H1 (cell line): ENCODE measurements at regions not wholly inside any gene's neighbourhood (a gene's known extent, or its start where the extent isn't known, plus 50 kb on each side); places are given as distances from the start of the nearest gene placed in this dataset.

ENCODE experiments used
- CTCF ChIA-PET: fragments of 300-600 bp; sonication (Branson Sonifier 250); formaldehyde crosslinking; loops from one replicate; lab custom pipeline; 2021; ENCODE audit not compliant: partially characterized antibody; lab: Charles Lee
- POLR2A ChIA-PET: fragments of 300-600 bp; sonication (Branson Sonifier 250); formaldehyde crosslinking; loops from one replicate; lab custom pipeline; 2021; ENCODE audit warnings: inconsistent platforms; ENCODE audit not compliant: partially characterized antibody; lab: Charles Lee
- DNase-seq, 2 experiments: peaks; one replicate each; pipeline versions ENCODE4 v3.0.0 to v3.0.0-alpha.2; 2010 to 2022; ENCODE audit warnings: low spot score in 2 of 2, low read depth in 1 of 2, mixed read lengths in 1 of 2
- FAIRE-seq: peaks from 2 replicates; lab custom pipeline; 2011; peaks lifted over from hg19 to GRCh38; lab: Jason Lieb, UNC
- H2AFZ ChIP-seq: 2 replicates; pipeline ENCODE4 v1.8.1; 2012; ENCODE audit warnings: low read length, inconsistent platforms
- H2AK5ac ChIP-seq: 2 replicates; pipeline ENCODE4 v1.6.1; 2013; ENCODE audit warnings: low read depth, low read length
- H2BK120ac ChIP-seq: replicated peaks from 2 replicates; pipeline ENCODE3; 2013; ENCODE audit warnings: low read depth, low read length, inconsistent platforms
- H2BK12ac ChIP-seq: 2 replicates; pipeline ENCODE4 v1.6.1; 2013; ENCODE audit warnings: low read depth, low read length
- H2BK15ac ChIP-seq: 2 replicates; pipeline ENCODE4 v1.6.1; 2013; ENCODE audit warnings: low read length
- H2BK20ac ChIP-seq: 2 replicates; pipeline ENCODE4 v1.6.1; 2013; ENCODE audit warnings: low read length
- H2BK5ac ChIP-seq: 2 replicates; pipeline ENCODE4 v1.6.1; 2013; ENCODE audit warnings: low read depth, low read length
- H3K14ac ChIP-seq: 2 replicates; pipeline ENCODE4 v1.6.1; 2013; ENCODE audit warnings: inconsistent platforms; ENCODE audit not compliant: insufficient read length
- H3K18ac ChIP-seq: 2 replicates; pipeline ENCODE4 v1.6.1; 2013; ENCODE audit warnings: low read length; ENCODE audit errors: extremely low read depth
- H3K23ac ChIP-seq: 2 replicates; pipeline ENCODE4 v1.6.1; 2013; ENCODE audit warnings: inconsistent platforms; ENCODE audit not compliant: insufficient read length
- H3K23me2 ChIP-seq: 2 replicates; pipeline ENCODE4 v1.6.1; 2013; ENCODE audit warnings: low read depth, low read length
- H3K27ac ChIP-seq: 2 replicates; pipeline ENCODE4 v1.6.1; 2011; ENCODE audit warnings: low read depth, low read length, inconsistent platforms
- H3K27me3 ChIP-seq, 4 experiments: replicated peaks in 1 of 4; 1 replicate in 1 of 4; 2 replicates in 3 of 4; pipeline versions ENCODE4 v1.6.1 to v1.8.1; 2011 to 2013; ENCODE audit warnings: low read length in 3 of 4, mild to moderate bottlenecking in 3 of 4, inconsistent platforms in 2 of 4, mixed read lengths in 2 of 4, moderate library complexity in 1 of 4; ENCODE audit not compliant: control insufficient read depth in 3 of 4, insufficient read depth in 3 of 4; ENCODE audit errors: extremely low read depth in 1 of 4
- H3K36me3 ChIP-seq, 4 experiments: 2 replicates each; pipeline versions ENCODE4 v1.6.1 to v1.8.1; 2011 to 2013; ENCODE audit warnings: mild to moderate bottlenecking in 4 of 4, low read length in 3 of 4, moderate library complexity in 2 of 4, control low read depth in 1 of 4, inconsistent platforms in 1 of 4; ENCODE audit not compliant: insufficient read depth in 4 of 4, control insufficient read depth in 2 of 4
- H3K4ac ChIP-seq: replicated peaks from 2 replicates; pipeline ENCODE3; 2013; ENCODE audit warnings: low read length, low read depth, mixed read lengths, inconsistent platforms; ENCODE audit not compliant: insufficient read length
- H3K4me1 ChIP-seq, 4 experiments: replicated peaks in 1 of 4; 1 replicate in 1 of 4; 2 replicates in 3 of 4; pipeline versions ENCODE4 v1.6.1 to v1.8.1; 2011 to 2013; ENCODE audit warnings: low read length in 3 of 4, inconsistent platforms in 2 of 4, mixed read lengths in 1 of 4; ENCODE audit not compliant: insufficient read depth in 4 of 4, control insufficient read depth in 3 of 4
- H3K4me2 ChIP-seq, 2 experiments: 2 replicates each; pipeline versions ENCODE4 v1.6.1 to v1.8.1; 2011 to 2013; ENCODE audit warnings: low read depth in 2 of 2, low read length in 2 of 2, control low read depth in 1 of 2, inconsistent platforms in 1 of 2, mild to moderate bottlenecking in 1 of 2; ENCODE audit not compliant: insufficient read depth in 1 of 2
- H3K4me3 ChIP-seq, 4 experiments: fragments of 200-600, 300-600 bp in 1 of 4; sonication (generic), shearing (Covaris generic), sonication (Bioruptor Twin) in 1 of 4; 2 replicates each; pipeline versions ENCODE4 v1.5.1 to v1.8.1; 2011 to 2016; ENCODE audit warnings: low read length in 4 of 4, low read depth in 3 of 4, control low read depth in 2 of 4, inconsistent platforms in 2 of 4, mild to moderate bottlenecking in 2 of 4, mixed read lengths in 1 of 4, moderate library complexity in 1 of 4; ENCODE audit not compliant: insufficient read depth in 2 of 4; ENCODE audit errors: extremely low read depth in 1 of 4
- H3K56ac ChIP-seq: replicated peaks from 2 replicates; pipeline ENCODE3; 2013; ENCODE audit warnings: low read depth, mild to moderate bottlenecking, mixed read lengths, low read length, inconsistent platforms; ENCODE audit not compliant: insufficient read length
- H3K79me1 ChIP-seq: 2 replicates; pipeline ENCODE4 v1.6.1; 2013; ENCODE audit warnings: low read depth, low read length, control low read depth
- H3K79me2 ChIP-seq, 2 experiments: 2 replicates each; pipeline versions ENCODE4 v1.6.1 to v1.8.1; 2012 to 2013; ENCODE audit warnings: low read length in 2 of 2, mild to moderate bottlenecking in 2 of 2, inconsistent platforms in 1 of 2; ENCODE audit not compliant: insufficient read depth in 2 of 2, control insufficient read depth in 1 of 2
- H3K9ac ChIP-seq, 4 experiments: replicated peaks in 1 of 4; 1 replicate in 1 of 4; 2 replicates in 3 of 4; pipeline versions ENCODE4 v1.6.1 to v1.8.1; 2011 to 2013; ENCODE audit warnings: low read depth in 3 of 4, low read length in 3 of 4, control low read depth in 2 of 4, mild to moderate bottlenecking in 2 of 4, moderate library complexity in 2 of 4, inconsistent platforms in 1 of 4; ENCODE audit errors: extremely low read depth in 1 of 4
- H3K9me3 ChIP-seq, 2 experiments: 2 replicates each; pipeline versions ENCODE4 v1.6.1 to v1.8.1; 2012 to 2013; ENCODE audit warnings: mild to moderate bottlenecking in 2 of 2, moderate library complexity in 2 of 2, control low read depth in 1 of 2, inconsistent platforms in 1 of 2, low read depth in 1 of 2, low read length in 1 of 2, mixed read lengths in 1 of 2; ENCODE audit not compliant: insufficient read depth in 2 of 2
- H4K20me1 ChIP-seq, 2 experiments: replicated peaks in 1 of 2; 2 replicates each; pipeline versions ENCODE3 to v1.8.1; 2011 to 2013; ENCODE audit warnings: inconsistent platforms in 2 of 2, low read length in 2 of 2, mild to moderate bottlenecking in 1 of 2; ENCODE audit not compliant: insufficient read depth in 2 of 2, control insufficient read depth in 1 of 2
- H4K5ac ChIP-seq: 2 replicates; pipeline ENCODE4 v1.6.1; 2013; ENCODE audit warnings: low read length, low read depth, mixed read lengths, inconsistent platforms; ENCODE audit not compliant: insufficient read length
- H4K8ac ChIP-seq: 2 replicates; pipeline ENCODE4 v1.8.0; 2013; ENCODE audit warnings: mild to moderate bottlenecking, moderate library complexity, low read length, inconsistent platforms; ENCODE audit not compliant: insufficient read depth; ENCODE audit errors: extremely low read depth
- H4K91ac ChIP-seq: replicated peaks from 2 replicates; pipeline ENCODE3; 2013; ENCODE audit warnings: low read length, mixed read lengths, inconsistent platforms; ENCODE audit not compliant: insufficient read length
- HDAC6 ChIP-seq: IDR thresholded peaks from one replicate; pipeline ENCODE4 v1.7.1; 2012; ENCODE audit warnings: low read depth, mild to moderate bottlenecking, inconsistent platforms, low read length, moderate library complexity
- POU5F1 ChIP-seq: IDR thresholded peaks from 2 replicates; pipeline ENCODE4 v1.6.1; 2011; ENCODE audit warnings: low read depth, mild to moderate bottlenecking, low read length, moderate library complexity
- ZNF274 ChIP-seq: IDR thresholded peaks from 2 replicates; pipeline ENCODE4 v1.7.0; 2012; ENCODE audit warnings: low read length, borderline replicate concordance; ENCODE audit errors: extremely low read depth
- WGBS, 2 experiments: shearing (Covaris generic) in 1 of 2; methylation state at CpG; one replicate each; pipeline versions ENCODE4 v1.1.6 to v1.1.7; 2013 to 2015; ENCODE audit warnings: low lambda C conversion rate in 2 of 2, mixed read lengths in 2 of 2, inconsistent platforms in 1 of 2, low coverage in 1 of 2, missing lambda C conversion rate in 1 of 2; ENCODE audit not compliant: insufficient replicate concordance in 2 of 2, insufficient coverage in 1 of 2, insufficient read length in 1 of 2; ENCODE audit errors: extremely low coverage in 1 of 2, missing lambda C conversion rate in 1 of 2; 5-methylcytosine and 5-hydroxymethylcytosine counted together

DNA sequence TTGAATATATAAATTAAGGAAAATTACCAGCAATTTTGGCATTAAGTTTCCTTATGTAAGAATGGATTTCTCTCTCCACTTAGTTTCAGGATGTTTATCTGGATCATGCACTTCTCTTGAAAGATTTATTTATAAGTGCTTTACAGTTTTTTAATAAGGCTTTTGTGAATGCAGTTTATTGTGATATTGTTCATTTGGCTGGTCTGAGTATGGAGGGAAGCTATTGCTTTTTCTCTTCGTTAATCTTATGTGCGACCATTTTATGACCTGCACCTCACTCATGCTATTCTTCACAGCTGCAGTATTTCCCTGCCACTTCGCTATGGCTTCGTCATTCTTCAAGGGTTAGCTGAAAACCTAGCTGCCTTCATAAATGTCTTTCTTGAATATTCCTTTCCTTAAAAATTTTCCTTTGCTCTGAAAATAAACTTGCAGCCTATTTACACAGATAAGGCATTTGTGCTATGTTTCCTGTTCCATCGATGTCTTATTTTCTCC lies 233.4 kb downstream of the SOCS6 start:
- H2BK5ac ChIP-seq, result no peak overlapping the region
- no peak overlapping the region for H3K18ac ChIP-seq
- no peak overlapping the region for H2BK20ac ChIP-seq
- no peak overlapping the region for H3K56ac ChIP-seq
- H3K79me2 ChIP-seq, result no peaks in the 10 kb centered on the region
- DNase-seq (no peak), FAIRE-seq (no peak)
- H3K9me3 ChIP-seq, result peaks cover 38 to 69% of the 10 kb centered on the region in 2 experiments
- H2AK5ac ChIP-seq, result no peak overlapping the region
- H4K8ac ChIP-seq, result no peak overlapping the region
- no peak overlapping the region for H3K23ac ChIP-seq
- no peak overlapping the region for H2BK15ac ChIP-seq
- H4K20me1 ChIP-seq, result no peaks in the 10 kb centered on the region
- no peak overlapping the region for H4K91ac ChIP-seq
- H3K23me2 ChIP-seq, result no peaks in the 10 kb centered on the region
- H3K4me3 ChIP-seq, result no peak overlapping the region
- H2BK120ac ChIP-seq, result no peak overlapping the region
- H3K4ac ChIP-seq, result no peak overlapping the region
- H3K9ac ChIP-seq, result no peak overlapping the region
- H3K4me2 ChIP-seq, result no peak overlapping the region
- peaks cover 0 to 2% (median 0%) of the 10 kb centered on the region in 4 experiments; a peak in 1 of 8 replicates for H3K36me3 ChIP-seq
- no peaks in the 10 kb centered on the region for H3K4me1 ChIP-seq
- H3K79me1 ChIP-seq, result no peaks in the 10 kb centered on the region
- H2BK12ac ChIP-seq, result no peak overlapping the region
- no peak overlapping the region for H2AFZ ChIP-seq
- TF ChIP-seq ZNF274, result no peak
- TF ChIP-seq HDAC6, result no peak
- no peak for TF ChIP-seq POU5F1
- H3K14ac ChIP-seq, result no peak overlapping the region
- H3K27me3 ChIP-seq, result no peaks in the 10 kb centered on the region
- H4K5ac ChIP-seq, result no peak overlapping the region
- WGBS, 2 experiments, result 80% methylated on average over 5 of the region's 5 CpGs; no CpG with 5 or more reads in 1 of the 2 experiments
- no peak overlapping the region for H3K27ac ChIP-seq
- POLR2A ChIA-PET, result no interaction called here
- CTCF ChIA-PET, result no interaction called here
